ENCODE measurements at regions not wholly inside any gene's neighbourhood (a gene's known extent, or its start where the extent isn't known, plus 50 kb on each side); places are given as distances from the start of the nearest gene placed in this dataset.

GRCh38 chr22:47333625-47334024 is 571.2 kb downstream of the TBC1D22A start:
- DNase-seq (ENCODE audit: low read depth, low spot score) = no peak
- Histone ChIP-seq H3K9ac (ENCODE audit: insufficient read length) (no peak overlapping the region), H3K4me3 (no peak overlapping the region), H3K36me3 (ENCODE audit: insufficient read depth, low read length) (no peaks in the 10 kb centered on the region), H3K9me3 (ENCODE audit: low read depth, low read length) (no peaks in the 10 kb centered on the region), H3K27ac (no peak overlapping the region)
- TF ChIP-seq POLR2AphosphoS5 (IDR thresholded peaks at IDR 0.05; ENCODE audit: borderline replicate concordance, low read depth, low read length) = no peak

GRCh38 chr22:47332246-47332980 is 570.0 kb downstream of the TBC1D22A start:
- no peak for DNase-seq (ENCODE audit: low read depth, low spot score)
- Histone ChIP-seq H3K9me3 (ENCODE audit: low read depth, low read length) (no peaks in the 10 kb centered on the region), H3K36me3 (ENCODE audit: insufficient read depth, low read length) (no peaks in the 10 kb centered on the region), H3K4me3 (no peak overlapping the region), H3K27ac (no peak overlapping the region), H3K9ac (ENCODE audit: insufficient read length) (no peak overlapping the region)
- TF ChIP-seq FOXP2 (optimal IDR thresholded peaks at IDR 0.05; ENCODE audit: control extremely low read depth, extremely low read length, insufficient read depth) = no peak
- TF ChIP-seq EZH2 (IDR thresholded peaks at IDR 0.05) = no peak
- no peak for TF ChIP-seq POLR2AphosphoS5 (IDR thresholded peaks at IDR 0.05; ENCODE audit: borderline replicate concordance, low read depth, low read length)

GRCh38 chr22:47331750-47332149 is 569.3 kb downstream of the TBC1D22A start:
- Histone ChIP-seq H3K36me3 (ENCODE audit: insufficient read depth, low read length) (no peaks in the 10 kb centered on the region), H3K9me3 (ENCODE audit: low read depth, low read length) (no peaks in the 10 kb centered on the region), H3K27ac (no peak overlapping the region), H3K9ac (ENCODE audit: insufficient read length) (no peak overlapping the region), H3K4me3 (no peak overlapping the region)
- DNase-seq (ENCODE audit: low read depth, low spot score) = no peak
- TF ChIP-seq FOXP2 (optimal IDR thresholded peaks at IDR 0.05; ENCODE audit: control extremely low read depth, extremely low read length, insufficient read depth) (no peak), POLR2AphosphoS5 (IDR thresholded peaks at IDR 0.05; ENCODE audit: borderline replicate concordance, low read depth, low read length) (no peak), EZH2 (IDR thresholded peaks at IDR 0.05) (no peak)

- H3K9me3 ChIP-seq (ENCODE audit: low read depth, low read length) = no peaks in the 10 kb centered on the region
- TF ChIP-seq FOXP2 (optimal IDR thresholded peaks at IDR 0.05; ENCODE audit: control extremely low read depth, extremely low read length, insufficient read depth) (no peak), POLR2AphosphoS5 (IDR thresholded peaks at IDR 0.05; ENCODE audit: borderline replicate concordance, low read depth, low read length) (no peak), EZH2 (IDR thresholded peaks at IDR 0.05) (no peak)
- no peak for DNase-seq (ENCODE audit: low read depth, low spot score)
- no peak overlapping the region for H3K4me3 ChIP-seq
- no peak overlapping the region for H3K9ac ChIP-seq (ENCODE audit: insufficient read length)
- no peak overlapping the region for H3K27ac ChIP-seq
- no peaks in the 10 kb centered on the region for H3K36me3 ChIP-seq (ENCODE audit: insufficient read depth, low read length)
These were observed 567.5 kb downstream of the TBC1D22A start for GRCh38 chr22:47329727-47330650.

GRCh38 chr22:47328550-47329243 is 566.2 kb downstream of the TBC1D22A start:
- DNase-seq (ENCODE audit: low read depth, low spot score) = no peak
- H3K9ac ChIP-seq (ENCODE audit: insufficient read length) = no peak overlapping the region
- H3K27ac ChIP-seq = no peak overlapping the region
- no peaks in the 10 kb centered on the region for H3K36me3 ChIP-seq (ENCODE audit: insufficient read depth, low read length)
- TF ChIP-seq POLR2AphosphoS5 (IDR thresholded peaks at IDR 0.05; ENCODE audit: borderline replicate concordance, low read depth, low read length) (no peak), EZH2 (IDR thresholded peaks at IDR 0.05) (no peak), FOXP2 (optimal IDR thresholded peaks at IDR 0.05; ENCODE audit: control extremely low read depth, extremely low read length, insufficient read depth) (no peak)
- no peaks in the 10 kb centered on the region for H3K9me3 ChIP-seq (ENCODE audit: low read depth, low read length)
- no peak overlapping the region for H3K4me3 ChIP-seq

GRCh38 chr22:47327241-47327640 is 564.8 kb downstream of the TBC1D22A start:
- no peak overlapping the region for H3K4me3 ChIP-seq
- H3K36me3 ChIP-seq (ENCODE audit: insufficient read depth, low read length) = no peaks in the 10 kb centered on the region
- TF ChIP-seq FOXP2 (optimal IDR thresholded peaks at IDR 0.05; ENCODE audit: control extremely low read depth, extremely low read length, insufficient read depth) (no peak), EZH2 (IDR thresholded peaks at IDR 0.05) (no peak), POLR2AphosphoS5 (IDR thresholded peaks at IDR 0.05; ENCODE audit: borderline replicate concordance, low read depth, low read length) (no peak)
- H3K27ac ChIP-seq = no peak overlapping the region
- DNase-seq (ENCODE audit: low read depth, low spot score) = no peak
- no peaks in the 10 kb centered on the region for H3K9me3 ChIP-seq (ENCODE audit: low read depth, low read length)
- no peak overlapping the region for H3K9ac ChIP-seq (ENCODE audit: insufficient read length)

- Histone ChIP-seq H3K4me3 (no peak overlapping the region), H3K9ac (ENCODE audit: insufficient read length) (no peak overlapping the region), H3K9me3 (ENCODE audit: low read depth, low read length) (no peaks in the 10 kb centered on the region), H3K27ac (no peak overlapping the region), H3K36me3 (ENCODE audit: insufficient read depth, low read length) (no peaks in the 10 kb centered on the region)
- no peak for TF ChIP-seq POLR2AphosphoS5 (IDR thresholded peaks at IDR 0.05; ENCODE audit: borderline replicate concordance, low read depth, low read length)
- TF ChIP-seq FOXP2 (optimal IDR thresholded peaks at IDR 0.05; ENCODE audit: control extremely low read depth, extremely low read length, insufficient read depth) = no peak
- TF ChIP-seq EZH2 (IDR thresholded peaks at IDR 0.05) = no peak
- no peak for DNase-seq (ENCODE audit: low read depth, low spot score)
These were observed 562.8 kb downstream of the TBC1D22A start for GRCh38 chr22:47325249-47325648.

- H3K27ac ChIP-seq = no peak overlapping the region
- DNase-seq (ENCODE audit: low read depth, low spot score) = no peak
- H3K9ac ChIP-seq (ENCODE audit: insufficient read length) = no peak overlapping the region
- no peak for TF ChIP-seq EZH2 (IDR thresholded peaks at IDR 0.05)
- no peak for TF ChIP-seq POLR2AphosphoS5 (IDR thresholded peaks at IDR 0.05; ENCODE audit: borderline replicate concordance, low read depth, low read length)
- no peak for TF ChIP-seq FOXP2 (optimal IDR thresholded peaks at IDR 0.05; ENCODE audit: control extremely low read depth, extremely low read length, insufficient read depth)
- no peak overlapping the region for H3K4me3 ChIP-seq
- H3K9me3 ChIP-seq (ENCODE audit: low read depth, low read length) = no peaks in the 10 kb centered on the region
- no peaks in the 10 kb centered on the region for H3K36me3 ChIP-seq (ENCODE audit: insufficient read depth, low read length)
These were observed 562.1 kb downstream of the TBC1D22A start for GRCh38 chr22:47324435-47324990.
